Jurkat, Clone E6-1 (cell line): ENCODE measurements at regions not wholly inside any gene's neighbourhood (a gene's known extent, or its start where the extent isn't known, plus 50 kb on each side); places are given as distances from the start of the nearest gene placed in this dataset.
A peak's percentile ranks its signal among the peaks of the same experiment; 100 is the strongest.

Source experiments
- DNase-seq: peaks from one replicate; pipeline ENCODE4 v3.0.0-alpha.2; 2011; ENCODE audit warnings: low read depth, low spot score
- H3K4me3 ChIP-seq: 2 replicates; pipeline ENCODE4 v1.5.1; 2011; ENCODE audit warnings: mild to moderate bottlenecking, low read length, control low read depth, moderate library complexity

- DNase-seq, result no peak
Observed at GRCh38 chr2:136257893-136258292, 139.9 kb upstream of the CXCR4 start.

GRCh38 chr2:136255648-136256461, 137.9 kb upstream of the CXCR4 start:
- DNase-seq, result no peak
- H3K4me3 ChIP-seq, result no peak overlapping the region

More at GRCh38 chr2:136257893-136258292, 139.9 kb upstream of the CXCR4 start:
- H3K4me3 ChIP-seq, result no peak overlapping the region

- DNase-seq, result no peak
- H3K4me3 ChIP-seq, result no peak overlapping the region
Observed at GRCh38 chr2:136255127-136255526, 137.2 kb upstream of the CXCR4 start.

- H3K4me3 ChIP-seq, result no peak overlapping the region
- DNase-seq, result no peak
Observed at GRCh38 chr2:136254681-136255080, 136.7 kb upstream of the CXCR4 start.

- no peak overlapping the region for H3K4me3 ChIP-seq
Observed at GRCh38 chr2:136253288-136254004, 135.5 kb upstream of the CXCR4 start.

GRCh38 chr2:136251885-136252585, 134.1 kb upstream of the CXCR4 start:
- no peak overlapping the region for H3K4me3 ChIP-seq
- no peak for DNase-seq

More at GRCh38 chr2:136253288-136254004, 135.5 kb upstream of the CXCR4 start:
- no peak for DNase-seq

- DNase-seq, result no peak
- H3K4me3 ChIP-seq, result no peak overlapping the region
Observed at GRCh38 chr2:136251197-136251884, 133.4 kb upstream of the CXCR4 start.

GRCh38 chr2:136250131-136250530, 132.2 kb upstream of the CXCR4 start:
- no peak overlapping the region for H3K4me3 ChIP-seq
- no peak for DNase-seq

- DNase-seq, result no peak
- H3K4me3 ChIP-seq, result no peak overlapping the region
Observed at GRCh38 chr2:136248907-136249306, 131.0 kb upstream of the CXCR4 start.

- H3K4me3 ChIP-seq, result no peak overlapping the region
Observed at GRCh38 chr2:136248242-136248641, 130.3 kb upstream of the CXCR4 start.

GRCh38 chr2:136247204-136247950, 129.4 kb upstream of the CXCR4 start:
- no peak overlapping the region for H3K4me3 ChIP-seq
- DNase-seq, result no peak

More at GRCh38 chr2:136248242-136248641, 130.3 kb upstream of the CXCR4 start:
- no peak for DNase-seq

GRCh38 chr2:136246086-136246669, 128.2 kb upstream of the CXCR4 start:
- H3K4me3 ChIP-seq, result no peak overlapping the region
- DNase-seq, result no peak

- no peak for DNase-seq
- no peak overlapping the region for H3K4me3 ChIP-seq
Observed at GRCh38 chr2:136245211-136245610, 127.3 kb upstream of the CXCR4 start.

GRCh38 chr2:136244536-136244885, 126.6 kb upstream of the CXCR4 start:
- no peak for DNase-seq
- H3K4me3 ChIP-seq, result no peak overlapping the region

GRCh38 chr2:136243638-136244535, 125.9 kb upstream of the CXCR4 start:
- no peak for DNase-seq
- no peak overlapping the region for H3K4me3 ChIP-seq

GRCh38 chr2:136242687-136243277, 124.8 kb upstream of the CXCR4 start:
- DNase-seq, result peak; percentile 85
- no peak overlapping the region for H3K4me3 ChIP-seq

- no peak for DNase-seq
- H3K4me3 ChIP-seq, result no peak overlapping the region
Observed at GRCh38 chr2:136242100-136242499, 124.2 kb upstream of the CXCR4 start.
